GM23338 (cell line): ENCODE measurements at regions not wholly inside any gene's neighbourhood (a gene's known extent, or its start where the extent isn't known, plus 50 kb on each side); places are given as distances from the start of the nearest gene placed in this dataset.

Experiments used
- CREB1 ChIP-seq: fragments of 250-450 bp; sonication (Bioruptor Pico); IDR thresholded peaks from 2 replicates; pipeline ENCODE4 v1.5.0; 2020; ENCODE audit warnings: low read depth, mild to moderate bottlenecking, moderate library complexity
- CTCF ChIP-seq, 2 experiments: fragments of 200-600 bp in 1 of 2; sonication (generic) in 1 of 2; conservative IDR thresholded peaks; 2 replicates each; pipeline versions ENCODE4 v1.5.1 to v1.6.1; 2016 to 2017; ENCODE audit warnings: antibody characterized with exemption in 2 of 2, low read depth in 2 of 2, mild to moderate bottlenecking in 2 of 2, moderate library complexity in 1 of 2
- ETS1 ChIP-seq: IDR thresholded peaks from 2 replicates; pipeline ENCODE4 v1.6.1; 2016; ENCODE audit warnings: antibody characterized with exemption
- EZH2 ChIP-seq: fragments of 200-600 bp; sonication (generic); IDR thresholded peaks from one replicate; pipeline ENCODE4 v1.8.0; 2017; ENCODE audit warnings: antibody characterized with exemption, mild to moderate bottlenecking, low read depth; ENCODE audit not compliant: unreplicated experiment
- EZH2phosphoT487 ChIP-seq: fragments of 200-600 bp; sonication (generic); IDR thresholded peaks from one replicate; pipeline ENCODE4 v1.8.1; 2018; ENCODE audit warnings: antibody characterized with exemption; ENCODE audit not compliant: unreplicated experiment
- POLR2AphosphoS5 ChIP-seq: IDR thresholded peaks from 2 replicates; pipeline ENCODE4 v1.6.1; 2016; ENCODE audit warnings: antibody characterized with exemption, low read depth
- REST ChIP-seq: IDR thresholded peaks from one replicate; pipeline ENCODE4 v1.6.1; 2018; ENCODE audit warnings: antibody characterized with exemption; ENCODE audit not compliant: unreplicated experiment
- ZNF114 ChIP-seq: fragments of 250-450 bp; sonication (Bioruptor Pico); IDR thresholded peaks from 2 replicates; pipeline ENCODE4 v1.5.0; 2020; ENCODE audit warnings: mild to moderate bottlenecking, moderate library complexity
- ZNF331 ChIP-seq: fragments of 250-450 bp; sonication (Bioruptor Pico); IDR thresholded peaks from 2 replicates; pipeline ENCODE4 v1.5.0; 2020; ENCODE audit warnings: low read depth, mild to moderate bottlenecking, moderate library complexity

- no peak for TF ChIP-seq EZH2
- TF ChIP-seq CTCF (conservative IDR thresholded peaks at IDR 0.05; ENCODE audit: low read depth in 2 of 2) = no peak
- TF ChIP-seq POLR2AphosphoS5 = no peak
- no peak for TF ChIP-seq REST
- no peak for TF ChIP-seq EZH2phosphoT487
- no peak for TF ChIP-seq ETS1
- TF ChIP-seq CREB1 (CRISPR knock-in tag) = no peak
- TF ChIP-seq ZNF114 (CRISPR knock-in tag) = no peak
- no peak for TF ChIP-seq ZNF331
These were observed 628.3 kb upstream of the CDH8 start for GRCh38 chr16:62664566-62664965.
